Right lobe of liver (tissue), 6 donors: ENCODE measurements at regions not wholly inside any gene's neighbourhood (a gene's known extent, or its start where the extent isn't known, plus 50 kb on each side); places are given as distances from the start of the nearest gene placed in this dataset.
A peak's percentile ranks its signal among the peaks of the same experiment; 100 is the strongest.

Experiments
- ATAC-seq, 4 donors: fragments of 200-7000 bp; cut with Tn5 transposase; one replicate each; pipeline ENCODE4 v1.9.1; 2020; ENCODE audit warnings: mild to moderate bottlenecking in 4 of 4, moderate library complexity in 4 of 4
- DNase-seq, 3 donors: peaks; one replicate each; pipeline ENCODE4 v3.0.0-alpha.2; 2020
- H3K27ac ChIP-seq, 3 donors: fragments of 200-600 bp; one replicate each; pipeline ENCODE4 v1.8.0; 2022
- H3K27me3 ChIP-seq, 2 donors: fragments of 200-600 bp; one replicate each; pipeline ENCODE4 v1.8.0; 2022
- H3K36me3 ChIP-seq, 4 donors: fragments of 200-600 bp; sonication (generic) in 1 of 4; one replicate each; pipeline versions ENCODE4 v1.5.1 to v1.8.0; 2017 to 2022; ENCODE audit warnings: control low read depth in 1 of 4
- H3K4me1 ChIP-seq, 4 donors: fragments of 200-600 bp; sonication (generic) in 1 of 4; one replicate each; pipeline versions ENCODE4 v1.5.1 to v1.8.0; 2017 to 2022; ENCODE audit warnings: control low read depth in 1 of 4
- H3K4me3 ChIP-seq, 3 donors: fragments of 200-600 bp; one replicate each; pipeline ENCODE4 v1.8.0; 2022
- H3K9me3 ChIP-seq, 4 donors: fragments of 200-600 bp; sonication (generic) in 1 of 4; one replicate each; pipeline versions ENCODE4 v1.5.1 to v1.8.0; 2017 to 2022; ENCODE audit warnings: control low read depth in 1 of 4
- CTCF ChIP-seq, 4 donors: fragments of 200-600 bp in 3 of 4; fragments of 450-650 bp in 1 of 4; IDR thresholded peaks; one replicate each; pipeline versions ENCODE4 v1.5.1 to v1.8.0; 2016 to 2022; ENCODE audit warnings: antibody characterized with exemption in 4 of 4, mild to moderate bottlenecking in 2 of 4
- POLR2A ChIP-seq: fragments of 450-650 bp; IDR thresholded peaks from one replicate; pipeline ENCODE4 v1.6.1; 2017; ENCODE audit warnings: antibody characterized with exemption, mild to moderate bottlenecking
- whole genome bisulfite sequencing: methylation state at CpG from one replicate; pipeline ENCODE4 v1.1.6; 2018; ENCODE audit warnings: low coverage, low lambda C conversion rate; ENCODE audit not compliant: insufficient coverage; ENCODE audit errors: missing lambda C conversion rate; 5-methylcytosine and 5-hydroxymethylcytosine counted together
- intact Hi-C, 2 donors: fragments of 100-400 bp; cut with DNase I; formaldehyde crosslinking; loops; one replicate each; pipeline versions ENCODE4 v1.11.2 to v1.14.1; 2022
- donor health status: DM: no; HTN: yes; CAD: no.
- donor health status: DM: no; HTN: no; CAD: no.
- donor health status: DM: no; HTN: no; CAD: no.
- donor health status: DM: no; HTN: yes; CAD: no.
- donor health status: DM: no; HTN: yes; CAD: no.

- intact Hi-C loops = no loop called here
- Histone ChIP-seq H3K36me3 (no peaks in the 10 kb centered on the region), H3K27me3 (no peaks in the 10 kb centered on the region), H3K4me3 (no peak overlapping the region), H3K9me3 (peaks cover 0 to 1% (median 0%) of the 10 kb centered on the region in 4 donors), H3K4me1 (no peaks in the 10 kb centered on the region), H3K27ac (no peak overlapping the region)
- TF ChIP-seq CTCF (IDR thresholded peaks at IDR 0.05) (no peak), POLR2A (no peak)
- DNase-seq (no peak), ATAC-seq (no peak)
- WGBS = no CpG with 5 or more reads among the region's 1 CpG
These were observed 179.9 kb upstream of the PLET1 start for GRCh38 chr11:112440518-112440917.

- DNase-seq = no peak
- WGBS = no CpG with 5 or more reads among the region's 4 CpGs
- intact Hi-C loops = no loop called here
- TF ChIP-seq POLR2A (no peak), CTCF (IDR thresholded peaks at IDR 0.05) (no peak)
- Histone ChIP-seq H3K4me3 (no peak overlapping the region), H3K27me3 (no peaks in the 10 kb centered on the region), H3K36me3 (no peaks in the 10 kb centered on the region), H3K27ac (no peak overlapping the region), H3K4me1 (no peaks in the 10 kb centered on the region), H3K9me3 (no peaks in the 10 kb centered on the region)
- peak in 1 of 4 donors; percentile 29 for ATAC-seq
These were observed 187.5 kb upstream of the PLET1 start for GRCh38 chr11:112448168-112448567.

GRCh38 chr11:112448806-112449205 lies 188.1 kb upstream of the PLET1 start:
- no peak for TF ChIP-seq POLR2A
- TF ChIP-seq CTCF (IDR thresholded peaks at IDR 0.05) = no peak
- Histone ChIP-seq H3K4me3 (no peak overlapping the region), H3K27ac (no peak overlapping the region), H3K9me3 (no peaks in the 10 kb centered on the region), H3K4me1 (no peaks in the 10 kb centered on the region), H3K36me3 (no peaks in the 10 kb centered on the region), H3K27me3 (no peaks in the 10 kb centered on the region)
- intact Hi-C loops = no loop called here
- no peak for ATAC-seq
- no peak for DNase-seq
- 45% methylated on average over 1 of the region's 1 CpG for WGBS

DNA sequence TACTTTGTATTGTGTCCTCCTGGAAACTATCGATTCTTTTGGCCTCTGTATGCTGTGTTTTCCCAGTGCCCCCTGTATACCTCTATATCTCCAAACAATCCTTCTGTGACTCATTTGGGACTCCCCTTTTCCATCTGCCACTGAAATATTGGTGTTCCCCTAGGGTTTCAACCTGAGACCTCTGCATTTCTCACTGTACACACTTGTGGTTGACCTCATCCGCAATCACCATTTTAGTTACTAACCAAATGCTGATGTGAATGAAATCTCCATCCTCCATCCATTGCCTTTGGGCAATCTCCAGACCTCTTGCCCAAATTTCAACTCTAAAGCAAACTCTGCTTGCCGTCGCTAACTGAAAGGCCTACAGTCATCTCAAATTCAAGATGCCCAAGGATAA lies 190.6 kb upstream of the PLET1 start:
- ATAC-seq = no peak
- 95% methylated on average over 4 of the region's 4 CpGs for WGBS

More for the DNA sequence above, 190.6 kb upstream of the PLET1 start:
- Histone ChIP-seq H3K36me3 (no peaks in the 10 kb centered on the region), H3K4me3 (no peak overlapping the region), H3K27ac (no peak overlapping the region), H3K9me3 (no peaks in the 10 kb centered on the region), H3K27me3 (no peaks in the 10 kb centered on the region), H3K4me1 (no peaks in the 10 kb centered on the region)
- TF ChIP-seq POLR2A = no peak
- TF ChIP-seq CTCF (IDR thresholded peaks at IDR 0.05) = no peak
- intact Hi-C loops = no loop called here
- DNase-seq = no peak
